NCI-H82 treated with DMSO at 0.1 percent for 48 hours (cell line): ENCODE measurements at regions not wholly inside any gene's neighbourhood (a gene's known extent, or its start where the extent isn't known, plus 50 kb on each side); places are given as distances from the start of the nearest gene placed in this dataset.
"Not testable (repeated sequence)": the region's sequence is repeated elsewhere in the genome, so short reads cannot be mapped to it uniquely, and the experiment has no call there.

Source experiments
- DNase-seq: peaks from one replicate; lab custom pipeline; 2025; ENCODE audit not compliant: unreplicated experiment; lab: John Stamatoyannopoulos, UW

DNA sequence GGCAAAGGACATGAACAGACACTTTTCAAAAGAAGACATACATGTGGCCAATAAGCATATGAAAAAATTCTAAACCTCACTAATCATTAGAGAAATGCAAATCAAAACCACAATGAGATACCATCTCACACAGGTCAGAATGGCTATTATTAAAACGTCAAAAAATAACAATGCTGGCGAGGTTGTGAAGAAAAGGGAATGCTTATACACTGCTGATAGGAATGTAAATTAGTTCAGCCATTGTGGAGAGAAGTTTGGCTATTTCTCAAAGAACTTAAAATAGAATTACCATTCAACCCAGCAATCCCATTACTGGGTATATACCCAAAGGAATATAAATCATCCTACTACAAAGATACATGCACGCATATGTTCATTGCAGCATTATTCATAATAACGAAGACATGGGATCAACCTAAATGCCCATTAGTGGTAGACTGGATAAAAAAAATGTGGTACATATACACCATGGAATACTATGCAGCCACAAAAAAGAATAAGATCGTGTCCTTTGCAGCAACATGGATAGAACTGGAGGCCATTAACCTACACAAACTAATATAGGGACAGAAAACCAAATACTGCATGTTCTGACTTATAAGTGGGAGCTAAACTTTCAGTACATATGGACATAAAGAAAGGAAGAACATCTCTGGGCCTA, 101.7 kb downstream of the KLF5 start:
- not testable (repeated sequence) for DNase-seq

DNA sequence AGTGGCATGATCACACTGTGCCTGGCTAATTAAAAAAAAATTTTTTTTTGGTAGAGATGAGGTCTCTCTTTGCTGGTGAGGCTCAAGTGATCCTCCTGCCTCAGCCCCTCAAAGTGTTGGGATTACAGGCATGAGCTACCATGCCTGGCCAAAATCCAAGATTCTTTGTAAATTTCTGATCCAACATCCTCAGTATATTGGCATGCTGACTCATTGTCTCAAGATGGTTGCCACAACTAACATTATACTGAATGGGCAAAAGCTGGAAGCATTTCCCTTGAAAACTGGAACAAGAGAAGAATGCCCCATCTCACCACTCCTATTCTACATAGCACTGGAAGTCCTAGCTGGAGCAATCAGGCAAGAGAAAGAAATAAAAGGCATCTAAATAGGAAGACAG, 100.0 kb downstream of the KLF5 start:
- DNase-seq: no peak

DNA sequence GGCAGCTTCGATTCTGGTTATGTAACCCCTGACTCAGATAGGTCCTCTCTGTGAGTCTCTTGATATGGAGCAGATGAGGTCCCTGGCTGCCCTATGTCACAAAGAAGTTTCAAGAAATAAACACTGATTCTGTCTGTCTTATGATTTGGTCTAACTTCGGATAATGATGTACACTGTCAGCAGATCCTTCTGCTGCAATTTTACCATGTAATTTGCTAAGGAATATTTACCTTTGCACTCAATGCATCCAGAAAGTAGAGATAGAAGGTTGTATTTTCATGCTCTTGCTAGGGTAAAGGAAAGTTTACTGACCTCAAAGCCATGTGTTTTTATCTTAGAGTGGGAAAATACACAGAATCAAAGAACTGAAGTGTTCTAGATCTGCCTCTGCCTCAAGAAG, 98.2 kb downstream of the KLF5 start:
- DNase-seq: no peak

DNA sequence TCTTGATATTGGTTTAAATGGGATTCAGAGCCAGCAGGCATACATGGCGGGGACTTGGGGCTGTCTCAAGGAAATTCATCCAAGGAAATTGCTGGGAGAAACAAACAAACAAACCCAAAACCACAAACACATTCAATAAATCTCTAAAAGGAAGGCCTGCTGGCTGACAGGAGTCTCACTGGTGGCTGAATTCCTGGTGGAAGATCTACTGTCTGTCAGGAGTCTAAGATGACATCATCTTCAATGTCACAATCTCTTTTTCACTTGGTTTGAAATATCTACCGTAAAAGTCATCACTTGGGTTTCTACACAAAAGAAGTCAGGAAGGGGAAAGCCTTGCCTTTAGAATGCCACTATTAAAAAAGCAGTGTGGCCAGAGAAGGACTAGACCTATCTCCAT, 87.9 kb downstream of the KLF5 start:
- no peak for DNase-seq

DNA sequence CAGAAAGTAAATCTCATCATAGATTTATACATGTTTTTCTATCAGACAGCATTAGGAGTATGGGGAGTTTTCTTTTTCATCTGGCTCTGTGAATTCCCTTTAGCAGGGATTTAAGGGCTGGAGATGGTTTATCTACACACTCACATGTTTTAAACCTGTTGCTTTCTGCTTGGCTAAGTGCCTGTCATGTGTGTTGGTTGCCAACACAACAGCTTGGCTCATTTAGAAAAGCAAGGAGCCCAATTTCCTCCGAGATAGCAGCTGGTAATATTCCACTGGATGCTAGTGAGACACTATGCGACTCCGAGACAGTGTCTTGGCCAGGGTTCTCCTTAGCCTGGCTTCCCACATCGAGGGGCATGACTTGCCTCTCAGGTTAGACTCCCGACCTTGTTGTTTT, 83.3 kb downstream of the KLF5 start:
- no peak for DNase-seq

DNA sequence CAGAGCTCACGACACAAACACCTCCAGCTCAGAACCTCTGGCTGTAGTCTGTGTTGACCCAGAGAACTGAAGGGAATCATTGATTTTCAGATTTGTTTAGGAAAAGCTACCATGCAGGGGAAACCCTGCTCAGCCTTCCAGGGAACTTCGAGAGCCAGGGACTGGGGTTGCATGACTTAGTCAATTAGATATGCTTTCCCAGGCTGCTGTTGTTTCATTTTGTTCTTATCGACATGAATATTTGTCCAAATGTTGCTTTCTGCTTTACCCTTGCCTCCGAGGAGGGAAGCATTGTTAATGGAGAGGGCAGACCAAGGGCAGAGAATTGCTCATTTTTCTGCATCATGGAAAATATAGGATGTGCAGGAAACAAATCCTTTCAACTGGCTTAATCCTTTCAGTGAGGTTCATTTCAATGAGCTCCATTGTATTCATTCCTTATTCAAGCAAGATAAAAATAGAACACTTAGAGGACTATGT, 82.5 kb downstream of the KLF5 start:
- no peak for DNase-seq

DNA sequence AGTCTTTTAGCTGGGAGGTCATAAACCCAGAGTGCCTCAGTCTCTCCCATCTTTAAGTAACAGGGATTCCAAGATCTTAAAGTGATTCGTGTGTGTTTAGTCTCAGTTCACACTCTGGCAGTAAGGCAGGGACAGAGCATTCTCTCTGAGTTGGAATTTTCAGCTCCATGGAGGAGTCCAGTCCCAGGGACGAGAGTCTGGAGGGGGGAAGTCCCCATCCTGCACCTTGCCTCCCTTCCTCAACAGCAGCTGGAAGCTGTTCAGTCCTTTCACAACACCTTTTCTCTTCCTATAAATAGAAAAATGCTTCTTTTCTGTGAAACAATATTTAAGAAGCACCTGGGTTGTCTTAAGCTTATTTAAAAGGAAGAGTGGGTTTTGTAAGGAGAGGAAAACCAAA, 82.0 kb downstream of the KLF5 start:
- no peak for DNase-seq

DNA sequence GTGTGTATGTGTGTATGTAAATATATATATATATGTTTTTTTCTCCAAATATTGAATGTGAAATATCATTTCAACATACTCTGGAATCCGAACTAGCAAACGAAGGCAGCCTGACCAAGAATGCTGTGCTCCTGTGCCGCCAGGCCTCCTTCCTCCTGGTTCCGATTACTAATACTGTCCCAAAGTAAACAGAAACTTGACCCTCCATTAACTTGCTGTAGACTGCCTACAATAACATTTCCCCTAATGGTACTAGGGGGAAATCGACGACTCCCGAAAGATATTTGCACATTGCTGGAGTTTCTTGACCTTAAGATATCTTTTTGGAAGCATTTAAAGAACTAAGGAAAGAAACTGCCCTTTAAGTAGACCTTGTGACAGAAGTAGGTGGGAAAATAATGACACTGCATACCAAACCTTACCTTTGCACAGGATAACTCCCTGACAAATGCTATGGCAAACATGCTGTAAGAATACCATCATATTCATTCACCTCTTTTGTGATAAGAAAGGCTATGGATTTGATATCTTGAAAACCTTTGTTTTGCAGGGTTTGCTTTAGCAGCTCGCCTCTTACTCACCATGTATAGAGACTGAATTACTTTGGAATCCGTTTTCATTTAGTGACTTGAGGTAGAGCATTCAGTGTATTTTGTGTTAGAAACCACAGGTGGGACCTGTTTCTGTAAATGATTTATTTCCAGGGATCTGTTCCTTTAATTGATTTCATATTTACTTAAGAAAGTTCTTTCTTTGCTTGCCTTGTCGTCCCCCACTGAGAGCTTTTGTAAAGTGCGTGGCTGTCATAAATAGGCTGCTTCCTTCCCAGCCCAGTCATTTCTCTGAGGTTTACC, 80.1 kb downstream of the KLF5 start:
- no peak for DNase-seq

DNA sequence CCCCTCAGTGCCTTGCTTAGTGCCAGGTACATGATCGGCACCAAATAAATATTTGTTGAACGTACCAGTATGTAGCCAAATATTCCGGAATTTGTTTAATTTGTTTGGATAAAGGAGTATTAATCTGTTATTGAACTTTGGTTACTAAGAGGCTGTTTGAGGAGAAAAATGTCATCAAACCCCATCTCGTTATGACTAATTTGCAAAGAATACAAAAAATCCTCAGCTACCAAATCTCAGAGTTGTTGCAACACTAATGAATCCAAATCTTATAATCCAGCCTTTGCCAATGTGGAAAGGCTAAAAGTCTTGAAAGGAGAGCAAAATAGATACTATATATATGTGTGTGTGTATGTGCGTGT, 79.5 kb downstream of the KLF5 start:
- DNase-seq: no peak

DNA sequence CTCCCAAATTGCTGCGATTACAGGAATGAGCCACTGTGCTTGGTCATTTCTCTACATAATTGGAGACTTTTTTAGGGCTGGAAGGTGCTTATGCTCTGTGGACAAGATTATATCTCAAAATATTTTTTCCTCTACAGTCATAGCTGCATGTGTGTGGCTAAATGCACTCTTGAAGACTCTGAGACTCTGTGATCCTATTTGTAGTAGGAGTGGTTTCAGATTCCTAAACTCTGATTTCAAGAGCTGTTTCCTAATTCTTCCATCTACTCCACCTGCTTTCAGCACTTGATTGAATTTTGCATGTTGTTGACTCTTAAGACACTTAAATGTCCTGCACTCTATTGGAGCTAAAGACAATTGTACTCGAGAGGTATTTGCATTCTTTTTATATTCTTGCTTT, 78.0 kb downstream of the KLF5 start:
- no peak for DNase-seq

DNA sequence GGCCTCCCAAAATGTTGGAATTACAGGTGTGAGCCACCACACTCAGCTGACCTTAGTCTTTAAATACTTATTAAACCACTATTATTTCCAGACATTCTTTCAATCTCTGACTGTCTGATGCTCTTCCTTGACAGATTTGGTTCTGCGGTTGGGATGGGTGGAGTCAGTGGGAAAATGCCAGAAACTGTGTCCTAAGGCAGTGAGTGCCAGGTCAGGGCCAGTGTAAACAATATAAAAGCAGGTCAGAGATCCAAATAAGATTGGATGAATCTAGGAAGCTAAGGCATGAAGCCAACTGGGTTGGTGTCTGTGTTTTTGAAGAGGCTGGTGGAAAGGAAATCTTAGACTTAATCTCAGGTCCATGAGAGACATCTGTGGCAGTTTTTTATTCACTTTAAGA, 74.7 kb downstream of the KLF5 start:
- no peak for DNase-seq

DNA sequence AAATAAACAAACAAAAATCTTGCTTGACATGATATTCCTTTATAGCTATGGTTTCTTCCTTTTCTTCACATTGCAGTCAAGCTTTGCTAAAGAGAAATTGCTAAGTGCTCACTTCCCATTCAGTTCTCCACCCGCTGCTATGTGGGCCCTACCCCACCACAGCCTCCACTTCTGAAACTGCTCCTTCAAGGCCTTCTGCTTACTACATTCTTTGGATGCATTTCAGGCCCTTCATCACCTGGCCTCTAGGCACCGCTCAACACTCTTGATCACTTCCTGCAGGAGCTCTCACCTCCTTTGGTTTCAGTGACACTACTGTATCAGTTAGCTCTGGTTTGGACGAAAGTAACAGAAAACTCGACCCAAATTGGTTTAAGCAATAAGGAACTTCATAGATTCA, 72.4 kb downstream of the KLF5 start:
- DNase-seq: no peak

DNA sequence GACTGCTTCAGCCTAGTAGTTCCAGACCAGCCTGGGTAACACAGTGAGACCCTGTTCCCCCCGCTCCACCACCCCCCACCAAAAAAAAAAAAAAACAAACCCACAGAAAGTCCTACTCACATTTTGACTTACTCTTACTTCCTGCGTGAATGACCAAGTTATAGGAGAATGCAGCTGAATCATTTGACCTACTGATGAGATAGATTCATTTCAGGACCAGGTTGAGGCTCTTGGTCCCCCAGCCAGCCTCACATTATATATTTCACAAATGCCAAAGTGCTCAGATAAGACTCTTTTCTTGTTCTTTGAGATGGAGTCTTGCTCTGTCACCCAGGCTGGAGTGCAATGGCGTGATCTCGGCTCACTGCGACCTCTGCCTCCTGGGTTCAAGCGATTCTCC, 70.2 kb downstream of the KLF5 start:
- no peak for DNase-seq
